Chondrocyte (in vitro differentiated cells): ENCODE measurements at regions not wholly inside any gene's neighbourhood (a gene's known extent, or its start where the extent isn't known, plus 50 kb on each side); places are given as distances from the start of the nearest gene placed in this dataset.

Experiments used
- DNase-seq: peaks from one replicate; pipeline ENCODE4 v3.0.0; 2021; ENCODE audit warnings: mixed read lengths, low spot score
- H3K27ac Mint-ChIP-seq: one replicate; pipeline ENCODE4 v1.8.0; 2021; ENCODE audit warnings: mild to moderate bottlenecking, moderate library complexity, mixed read lengths; ENCODE audit not compliant: unreplicated experiment
- H3K27me3 Mint-ChIP-seq: 2 replicates; pipeline ENCODE4 v1.8.0; 2021; ENCODE audit warnings: low read depth, mixed read lengths
- H3K36me3 Mint-ChIP-seq: 2 replicates; pipeline ENCODE4 v1.8.0; 2021; ENCODE audit warnings: low read depth, mixed read lengths
- H3K4me1 Mint-ChIP-seq: 2 replicates; pipeline ENCODE4 v1.8.0; 2021; ENCODE audit warnings: low read depth, mild to moderate bottlenecking, mixed read lengths
- H3K4me3 Mint-ChIP-seq: one replicate; pipeline ENCODE4 v1.8.0; 2021; ENCODE audit warnings: mild to moderate bottlenecking, moderate library complexity, mixed read lengths; ENCODE audit not compliant: unreplicated experiment
- H3K9me3 Mint-ChIP-seq: 2 replicates; pipeline ENCODE4 v1.8.0; 2021; ENCODE audit warnings: low read depth, mixed read lengths
- TF ChIP-seq, protein P1 (sequence below): fragments of 200-600 bp; sonication (generic); IDR thresholded peaks from 2 replicates; pipeline ENCODE4 v1.5.0; 2021; ENCODE audit warnings: antibody characterized with exemption, mild to moderate bottlenecking, moderate library complexity

DNA sequence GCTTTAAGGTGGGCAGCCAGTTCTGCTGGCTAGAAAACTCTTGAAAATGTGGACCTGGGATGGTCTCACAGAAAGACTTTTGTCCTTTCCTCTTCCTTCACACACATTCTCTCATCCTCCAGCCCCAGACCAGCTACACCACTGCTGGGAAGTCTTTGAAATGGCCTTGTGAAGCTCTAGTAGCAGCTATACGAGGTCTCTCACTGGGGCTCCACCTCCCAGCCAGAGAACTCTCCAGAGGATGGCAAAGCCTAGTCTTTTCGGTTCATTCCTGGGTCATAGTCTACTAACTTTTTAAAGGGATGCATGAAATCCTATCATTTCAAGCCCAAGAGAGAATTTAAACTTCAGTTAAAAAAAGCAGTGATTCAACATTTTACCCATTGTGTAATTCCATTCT lies 133.9 kb upstream of the ERCC6L2 start:
- peaks cover 6% of the 10 kb centered on the region for H3K27me3 Mint-ChIP-seq
- no peak overlapping the region for H3K27ac Mint-ChIP-seq
- no peaks in the 10 kb centered on the region for H3K36me3 Mint-ChIP-seq
- H3K9me3 Mint-ChIP-seq, result no peaks in the 10 kb centered on the region
- no peak overlapping the region for H3K4me3 Mint-ChIP-seq
- no peak for DNase-seq
- no peaks in the 10 kb centered on the region for H3K4me1 Mint-ChIP-seq
- TF ChIP-seq, protein P1, sequence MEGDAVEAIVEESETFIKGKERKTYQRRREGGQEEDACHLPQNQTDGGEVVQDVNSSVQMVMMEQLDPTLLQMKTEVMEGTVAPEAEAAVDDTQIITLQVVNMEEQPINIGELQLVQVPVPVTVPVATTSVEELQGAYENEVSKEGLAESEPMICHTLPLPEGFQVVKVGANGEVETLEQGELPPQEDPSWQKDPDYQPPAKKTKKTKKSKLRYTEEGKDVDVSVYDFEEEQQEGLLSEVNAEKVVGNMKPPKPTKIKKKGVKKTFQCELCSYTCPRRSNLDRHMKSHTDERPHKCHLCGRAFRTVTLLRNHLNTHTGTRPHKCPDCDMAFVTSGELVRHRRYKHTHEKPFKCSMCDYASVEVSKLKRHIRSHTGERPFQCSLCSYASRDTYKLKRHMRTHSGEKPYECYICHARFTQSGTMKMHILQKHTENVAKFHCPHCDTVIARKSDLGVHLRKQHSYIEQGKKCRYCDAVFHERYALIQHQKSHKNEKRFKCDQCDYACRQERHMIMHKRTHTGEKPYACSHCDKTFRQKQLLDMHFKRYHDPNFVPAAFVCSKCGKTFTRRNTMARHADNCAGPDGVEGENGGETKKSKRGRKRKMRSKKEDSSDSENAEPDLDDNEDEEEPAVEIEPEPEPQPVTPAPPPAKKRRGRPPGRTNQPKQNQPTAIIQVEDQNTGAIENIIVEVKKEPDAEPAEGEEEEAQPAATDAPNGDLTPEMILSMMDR, result no peak

DNA sequence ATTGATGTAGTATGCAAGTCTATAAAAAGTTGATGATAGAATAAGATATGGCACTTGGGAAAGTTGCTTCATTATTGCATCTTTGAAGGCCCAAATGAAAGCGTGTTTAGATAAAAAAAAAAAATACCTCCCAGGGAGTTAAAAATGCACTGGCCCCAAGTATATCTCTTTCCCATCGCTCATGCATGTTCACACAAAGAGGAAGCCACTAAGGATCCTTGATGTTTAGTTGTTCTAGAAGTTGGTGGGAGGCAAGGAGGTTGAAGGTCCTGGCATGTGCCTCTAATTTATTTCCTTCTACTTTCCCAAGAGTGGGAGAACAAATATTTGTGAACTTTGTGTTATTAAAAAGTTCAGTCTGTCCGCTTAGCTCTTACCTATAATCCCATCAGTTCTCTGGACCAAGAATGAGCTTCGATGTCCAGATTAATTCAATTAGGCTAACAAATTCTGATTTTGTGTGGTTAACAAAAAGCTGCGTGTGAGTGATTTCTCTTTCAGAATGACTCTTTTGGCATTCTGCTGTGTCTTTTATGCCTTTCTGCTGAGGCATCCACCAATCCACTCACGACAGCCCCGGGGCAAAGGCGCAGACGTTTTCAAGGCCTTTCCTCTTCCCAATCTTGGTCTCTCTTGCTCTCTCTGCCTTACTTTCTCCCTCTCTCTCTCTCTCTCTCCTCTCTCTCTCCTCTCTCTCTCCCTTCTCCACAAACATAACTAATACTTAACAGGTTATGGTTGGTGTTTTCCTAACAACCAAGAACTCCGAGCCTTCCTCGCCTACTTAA lies 135.1 kb upstream of the ERCC6L2 start:
- H3K27ac Mint-ChIP-seq, result no peak overlapping the region
- H3K4me1 Mint-ChIP-seq, result no peaks in the 10 kb centered on the region
- H3K4me3 Mint-ChIP-seq, result no peak overlapping the region
- H3K9me3 Mint-ChIP-seq, result no peaks in the 10 kb centered on the region
- H3K36me3 Mint-ChIP-seq, result no peaks in the 10 kb centered on the region
- TF ChIP-seq, protein P1, result no peak
- DNase-seq, result no peak
- peaks cover 9% of the 10 kb centered on the region for H3K27me3 Mint-ChIP-seq

DNA sequence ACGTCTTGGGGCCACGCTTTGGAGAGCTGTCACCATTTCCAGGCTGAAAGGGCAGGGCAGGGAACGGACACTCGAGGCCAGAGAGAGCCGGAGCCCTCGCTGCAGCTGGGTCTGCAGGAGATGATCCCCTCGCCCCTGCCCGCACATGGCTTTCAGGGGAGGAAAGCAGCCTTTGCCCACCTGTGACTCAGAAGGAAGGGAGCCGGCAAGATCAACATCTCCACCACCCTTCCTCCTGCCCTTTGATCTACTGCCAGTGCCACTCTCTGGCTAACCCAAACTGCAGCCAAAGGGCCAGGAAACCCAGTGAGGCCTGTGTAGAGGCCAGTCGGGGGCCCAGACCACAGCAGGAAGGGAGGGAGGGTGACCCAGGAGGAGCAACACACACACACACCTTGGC lies 137.1 kb upstream of the ERCC6L2 start:
- H3K36me3 Mint-ChIP-seq, result peaks cover 2% of the 10 kb centered on the region
- H3K27me3 Mint-ChIP-seq, result peaks cover 14% of the 10 kb centered on the region
- H3K4me1 Mint-ChIP-seq, result no peaks in the 10 kb centered on the region
- DNase-seq, result no peak
- H3K27ac Mint-ChIP-seq, result no peak overlapping the region
- TF ChIP-seq, protein P1, result no peak
- no peak overlapping the region for H3K4me3 Mint-ChIP-seq
- H3K9me3 Mint-ChIP-seq, result no peaks in the 10 kb centered on the region

DNA sequence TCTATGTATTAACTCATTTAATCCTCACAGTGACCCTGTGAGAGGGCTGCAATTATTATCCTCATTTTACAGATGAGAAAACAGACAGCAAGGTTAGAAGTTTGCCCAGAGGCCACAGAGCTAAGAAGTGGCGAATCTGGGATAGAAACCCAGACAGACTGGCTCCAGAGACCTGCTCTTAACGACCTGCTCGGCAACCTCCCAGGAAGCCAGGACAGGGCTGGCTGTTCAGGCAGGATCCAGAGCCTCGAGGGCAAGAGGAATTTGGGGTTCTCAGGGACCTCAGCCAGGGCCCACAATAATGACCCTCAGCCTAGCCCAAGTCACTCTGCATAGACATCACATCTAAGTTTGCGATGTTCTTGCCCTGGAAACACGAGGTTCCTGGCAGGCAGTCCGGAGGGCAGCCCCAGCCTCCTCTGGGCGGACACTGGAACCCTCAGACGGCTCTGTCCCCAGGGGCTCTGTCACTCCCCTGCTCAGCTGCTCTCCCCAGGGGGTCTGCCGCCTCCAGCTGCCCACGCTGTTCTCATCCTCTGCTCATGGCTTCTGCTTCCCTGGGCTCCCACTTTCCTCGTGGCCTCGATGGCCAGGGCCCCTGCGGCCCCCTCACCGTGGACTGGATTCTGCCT lies 138.5 kb upstream of the ERCC6L2 start:
- Mint-ChIP-seq H3K36me3 (peaks cover 2% of the 10 kb centered on the region), H3K27me3 (peaks cover 11% of the 10 kb centered on the region), H3K4me1 (no peaks in the 10 kb centered on the region), H3K9me3 (no peaks in the 10 kb centered on the region), H3K4me3 (no peak overlapping the region), H3K27ac (no peak overlapping the region)
- TF ChIP-seq, protein P1, result no peak
- DNase-seq, result no peak

DNA sequence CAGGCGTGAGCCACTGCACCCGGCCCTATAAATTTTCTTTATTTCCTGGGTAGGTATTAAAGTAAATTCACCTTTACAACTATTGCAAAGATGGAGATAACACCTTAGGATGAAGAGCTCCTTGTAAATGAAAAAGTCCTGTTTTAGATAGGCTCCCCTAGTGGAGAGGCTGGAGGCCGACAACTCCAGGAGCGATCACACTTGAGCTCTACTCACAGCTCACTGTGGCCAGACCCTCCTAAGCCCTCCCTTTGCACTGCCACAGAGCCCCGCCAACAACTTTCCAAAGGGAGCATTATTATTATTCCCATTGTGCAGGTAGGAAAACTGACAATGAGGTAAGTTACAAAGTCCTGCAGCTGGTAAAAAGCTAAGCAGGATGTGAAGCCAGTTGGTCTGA lies 139.1 kb upstream of the ERCC6L2 start:
- Mint-ChIP-seq H3K27me3 (peaks cover 11% of the 10 kb centered on the region), H3K36me3 (peaks cover 2% of the 10 kb centered on the region), H3K4me1 (no peaks in the 10 kb centered on the region), H3K9me3 (no peaks in the 10 kb centered on the region), H3K4me3 (no peak overlapping the region), H3K27ac (no peak overlapping the region)
- TF ChIP-seq, protein P1, result peak; percentile 68
- no peak for DNase-seq
